Glutamatergic neuron (in vitro differentiated cells): ENCODE measurements at regions not wholly inside any gene's neighbourhood (a gene's known extent, or its start where the extent isn't known, plus 50 kb on each side); places are given as distances from the start of the nearest gene placed in this dataset.
A peak's percentile ranks its signal among the peaks of the same experiment; 100 is the strongest.

ENCODE experiments used
- DNase-seq: peaks from one replicate; pipeline ENCODE4 v3.0.0; 2022
- H3K27ac Mint-ChIP-seq: one replicate; pipeline ENCODE4 v1.8.0; 2020; ENCODE audit warnings: mild to moderate bottlenecking, mixed read lengths, inconsistent platforms; ENCODE audit not compliant: unreplicated experiment
- H3K27me3 Mint-ChIP-seq: one replicate; pipeline ENCODE4 v1.8.0; 2020; ENCODE audit warnings: mild to moderate bottlenecking, moderate library complexity, mixed read lengths, inconsistent platforms; ENCODE audit not compliant: unreplicated experiment
- H3K36me3 Mint-ChIP-seq: one replicate; pipeline ENCODE4 v1.8.0; 2020; ENCODE audit warnings: mild to moderate bottlenecking, mixed read lengths, inconsistent platforms; ENCODE audit not compliant: unreplicated experiment
- H3K4me1 Mint-ChIP-seq: one replicate; pipeline ENCODE4 v1.8.0; 2020; ENCODE audit warnings: mild to moderate bottlenecking, low read depth, mixed read lengths, inconsistent platforms; ENCODE audit not compliant: unreplicated experiment
- H3K4me3 Mint-ChIP-seq: one replicate; pipeline ENCODE4 v1.8.0; 2020; ENCODE audit warnings: mild to moderate bottlenecking, mixed read lengths, inconsistent platforms; ENCODE audit not compliant: unreplicated experiment
- H3K9me3 Mint-ChIP-seq: one replicate; pipeline ENCODE4 v1.8.0; 2020; ENCODE audit warnings: mild to moderate bottlenecking, moderate library complexity, mixed read lengths, inconsistent platforms; ENCODE audit not compliant: unreplicated experiment
- TF ChIP-seq, protein P1 (sequence below): fragments of 200-600 bp; sonication (generic); IDR thresholded peaks from one replicate; pipeline ENCODE4 v1.5.0; 2021; ENCODE audit not compliant: partially characterized antibody, unreplicated experiment

DNA sequence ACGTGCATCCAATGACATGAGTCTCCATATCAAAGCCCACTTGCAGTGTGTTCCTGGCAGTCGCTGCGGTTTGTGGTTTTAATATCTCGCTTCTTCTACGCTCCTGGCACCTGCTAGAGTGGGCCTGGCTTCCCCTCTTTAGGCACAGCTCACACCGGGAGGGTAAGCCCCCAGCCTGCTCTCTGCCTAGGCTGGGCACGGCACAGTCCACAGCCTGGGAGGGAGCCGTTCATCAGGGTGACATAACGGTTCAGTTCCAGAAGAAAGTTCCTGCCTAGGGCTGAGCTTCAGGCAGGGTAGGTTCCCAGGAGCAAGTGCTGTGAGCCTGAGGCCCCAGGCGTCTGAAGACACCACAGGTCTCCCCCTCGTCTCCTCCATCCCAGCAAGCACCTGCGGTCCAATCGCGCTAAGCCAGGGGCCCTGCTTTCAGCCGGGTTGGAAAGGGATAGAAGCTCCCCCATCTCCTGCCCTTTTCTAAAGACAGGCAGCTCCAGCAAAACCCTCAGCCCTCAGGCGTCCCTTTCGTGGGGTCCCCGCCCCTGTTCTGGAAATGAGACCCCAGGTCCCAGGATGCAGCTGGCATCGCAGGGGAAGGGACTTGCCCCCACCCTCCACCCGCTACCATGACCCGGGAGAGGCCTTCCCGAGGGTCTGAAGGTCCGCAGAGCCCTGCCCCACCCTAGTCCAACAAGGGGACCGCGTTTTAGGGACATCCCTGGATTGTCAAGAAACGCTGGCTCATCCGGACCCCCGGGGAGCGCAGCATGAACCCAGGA, 121.6 kb upstream of the ZNF507 start:
- peak overlapping the region; percentile 91 for H3K4me3 Mint-ChIP-seq
- DNase-seq: no peak
- TF ChIP-seq, protein P1, sequence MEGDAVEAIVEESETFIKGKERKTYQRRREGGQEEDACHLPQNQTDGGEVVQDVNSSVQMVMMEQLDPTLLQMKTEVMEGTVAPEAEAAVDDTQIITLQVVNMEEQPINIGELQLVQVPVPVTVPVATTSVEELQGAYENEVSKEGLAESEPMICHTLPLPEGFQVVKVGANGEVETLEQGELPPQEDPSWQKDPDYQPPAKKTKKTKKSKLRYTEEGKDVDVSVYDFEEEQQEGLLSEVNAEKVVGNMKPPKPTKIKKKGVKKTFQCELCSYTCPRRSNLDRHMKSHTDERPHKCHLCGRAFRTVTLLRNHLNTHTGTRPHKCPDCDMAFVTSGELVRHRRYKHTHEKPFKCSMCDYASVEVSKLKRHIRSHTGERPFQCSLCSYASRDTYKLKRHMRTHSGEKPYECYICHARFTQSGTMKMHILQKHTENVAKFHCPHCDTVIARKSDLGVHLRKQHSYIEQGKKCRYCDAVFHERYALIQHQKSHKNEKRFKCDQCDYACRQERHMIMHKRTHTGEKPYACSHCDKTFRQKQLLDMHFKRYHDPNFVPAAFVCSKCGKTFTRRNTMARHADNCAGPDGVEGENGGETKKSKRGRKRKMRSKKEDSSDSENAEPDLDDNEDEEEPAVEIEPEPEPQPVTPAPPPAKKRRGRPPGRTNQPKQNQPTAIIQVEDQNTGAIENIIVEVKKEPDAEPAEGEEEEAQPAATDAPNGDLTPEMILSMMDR: no peak
- H3K27me3 Mint-ChIP-seq: peaks cover 5% of the 10 kb centered on the region
- H3K9me3 Mint-ChIP-seq: peaks cover 2% of the 10 kb centered on the region
- no peaks in the 10 kb centered on the region for H3K4me1 Mint-ChIP-seq
- no peaks in the 10 kb centered on the region for H3K36me3 Mint-ChIP-seq
- no peak overlapping the region for H3K27ac Mint-ChIP-seq

DNA sequence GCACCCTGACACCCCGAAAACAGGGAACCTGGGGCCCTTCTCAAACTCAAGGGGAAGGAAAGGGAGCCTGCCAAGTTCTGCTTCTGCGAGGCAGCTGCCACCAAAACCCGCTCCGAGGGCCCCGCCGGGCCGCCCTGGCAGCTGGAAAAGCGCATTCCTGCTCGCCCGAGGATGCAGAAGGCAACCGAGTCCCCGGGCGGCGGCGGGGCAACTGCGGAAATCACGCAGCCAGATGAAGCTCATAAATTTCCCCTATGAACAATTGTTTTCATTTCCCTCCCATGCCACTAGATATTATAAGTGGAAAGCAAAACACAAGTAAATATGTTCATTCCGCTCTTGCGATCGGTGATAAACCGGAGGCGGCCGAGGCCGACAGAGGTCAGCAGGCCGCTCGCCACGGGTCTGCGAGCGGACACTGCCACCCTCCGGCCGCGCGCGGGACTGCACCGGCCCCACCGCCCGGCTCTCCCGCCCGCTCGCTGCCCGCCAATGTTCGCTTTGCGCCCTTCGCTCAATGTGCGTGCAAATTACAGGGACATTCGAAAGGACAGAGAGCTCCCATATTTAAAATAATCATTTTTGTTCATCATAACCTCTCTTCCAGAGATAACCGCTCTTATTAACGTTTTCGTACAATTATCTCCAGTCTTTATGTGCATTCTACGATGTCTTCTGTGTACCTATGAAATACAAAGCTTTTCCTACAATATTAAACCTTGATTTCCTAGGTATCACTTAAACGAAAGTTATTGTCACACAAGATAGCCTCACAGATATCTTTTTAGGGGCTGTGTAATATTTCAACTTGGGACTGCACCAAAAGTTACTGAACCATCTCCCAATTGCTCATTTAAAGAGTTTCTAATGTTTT, 120.8 kb upstream of the ZNF507 start:
- TF ChIP-seq, protein P1: peak; percentile 99
- DNase-seq: peak; percentile 85

DNA sequence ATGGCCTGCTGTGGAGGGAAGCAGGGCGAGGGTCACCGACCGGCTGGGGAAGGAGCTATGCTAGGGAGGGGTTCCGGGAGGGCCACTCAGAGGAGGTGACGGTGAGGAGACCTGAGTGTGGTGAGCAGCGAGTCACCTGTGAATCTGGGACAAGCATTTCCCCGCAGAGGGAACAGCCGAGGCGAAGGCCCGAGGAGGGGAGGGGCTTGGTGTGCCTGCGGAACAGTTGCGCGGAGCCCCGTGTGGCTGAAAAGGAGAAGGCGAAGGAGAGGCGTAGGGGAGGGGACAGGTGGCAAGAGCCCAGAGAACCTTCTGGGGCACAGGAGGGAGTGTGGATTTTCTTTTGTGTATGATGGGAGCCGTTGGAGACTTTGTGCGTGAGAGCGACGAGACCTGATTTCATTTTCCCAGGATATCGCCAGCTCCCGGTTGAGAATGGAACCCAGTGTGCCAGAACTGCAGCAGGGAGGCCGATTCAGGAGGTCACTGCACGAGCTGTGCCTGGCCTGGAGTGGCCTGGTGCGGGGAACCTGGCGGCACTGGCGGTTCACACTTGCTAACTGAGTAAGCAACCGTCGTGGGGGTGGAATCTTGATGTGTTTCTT, 117.7 kb upstream of the ZNF507 start:
- Mint-ChIP-seq H3K4me3 (no peak overlapping the region), H3K36me3 (no peaks in the 10 kb centered on the region), H3K9me3 (peaks cover 2% of the 10 kb centered on the region), H3K27me3 (peaks cover 5% of the 10 kb centered on the region), H3K27ac (no peak overlapping the region), H3K4me1 (no peaks in the 10 kb centered on the region)
- TF ChIP-seq, protein P1: no peak
- no peak for DNase-seq

More for the DNA sequence above, 120.8 kb upstream of the ZNF507 start:
- H3K4me1 Mint-ChIP-seq: no peaks in the 10 kb centered on the region
- peaks cover 2% of the 10 kb centered on the region for H3K9me3 Mint-ChIP-seq
- no peak overlapping the region for H3K27ac Mint-ChIP-seq
- H3K4me3 Mint-ChIP-seq: peak overlapping the region; percentile 91
- peaks cover 6% of the 10 kb centered on the region for H3K27me3 Mint-ChIP-seq
- H3K36me3 Mint-ChIP-seq: no peaks in the 10 kb centered on the region

DNA sequence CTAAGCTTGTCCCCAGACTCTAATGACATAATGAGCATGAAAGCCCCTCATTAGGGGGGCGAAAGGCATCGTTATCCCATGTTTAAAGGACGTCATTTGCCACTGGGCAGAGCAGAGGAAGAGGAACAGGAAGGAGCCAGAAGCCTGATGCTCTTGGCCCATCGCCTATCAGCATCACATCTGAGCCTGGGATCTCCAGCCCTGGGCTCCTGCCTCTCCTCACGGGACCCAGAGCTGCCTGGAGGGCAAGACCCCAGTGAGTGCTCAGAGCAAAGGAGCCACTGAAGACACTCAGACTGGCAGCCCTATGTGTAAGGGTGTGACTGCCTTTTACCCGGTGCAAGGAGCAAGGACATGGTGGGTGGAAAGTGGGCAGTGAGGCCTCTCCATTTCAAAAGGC, 115.0 kb upstream of the ZNF507 start:
- Mint-ChIP-seq H3K36me3 (no peaks in the 10 kb centered on the region), H3K4me1 (no peaks in the 10 kb centered on the region), H3K9me3 (no peaks in the 10 kb centered on the region), H3K27ac (no peak overlapping the region), H3K4me3 (no peak overlapping the region), H3K27me3 (peaks cover 3% of the 10 kb centered on the region)
- TF ChIP-seq, protein P1: no peak
- DNase-seq: no peak
